ENCODE measurements at regions not wholly inside any gene's neighbourhood (a gene's known extent, or its start where the extent isn't known, plus 50 kb on each side); places are given as distances from the start of the nearest gene placed in this dataset.

GRCh38 chr9:2243666-2244555 lies 228.8 kb downstream of the SMARCA2 start:
- Mint-ChIP-seq H3K4me3 (ENCODE audit: unreplicated experiment) (no peak overlapping the region), H3K4me1 (ENCODE audit: low read depth, unreplicated experiment) (peaks cover 14% of the 10 kb centered on the region), H3K9me3 (ENCODE audit: unreplicated experiment) (peaks cover 1% of the 10 kb centered on the region), H3K27me3 (ENCODE audit: unreplicated experiment) (no peaks in the 10 kb centered on the region), H3K27ac (ENCODE audit: unreplicated experiment) (no peak overlapping the region), H3K36me3 (ENCODE audit: unreplicated experiment) (no peaks in the 10 kb centered on the region)
- DNase-seq, result no peak
- TF ChIP-seq CTCF (IDR thresholded peaks at IDR 0.05; ENCODE audit: partially characterized antibody, unreplicated experiment), result no peak

GRCh38 chr9:2247340-2247739 lies 232.2 kb downstream of the SMARCA2 start:
- Mint-ChIP-seq H3K4me3 (ENCODE audit: unreplicated experiment) (no peak overlapping the region), H3K27me3 (ENCODE audit: unreplicated experiment) (no peaks in the 10 kb centered on the region), H3K36me3 (ENCODE audit: unreplicated experiment) (peaks cover 1% of the 10 kb centered on the region), H3K27ac (ENCODE audit: unreplicated experiment) (no peak overlapping the region), H3K4me1 (ENCODE audit: low read depth, unreplicated experiment) (peaks cover 7% of the 10 kb centered on the region), H3K9me3 (ENCODE audit: unreplicated experiment) (no peaks in the 10 kb centered on the region)
- TF ChIP-seq CTCF (IDR thresholded peaks at IDR 0.05; ENCODE audit: partially characterized antibody, unreplicated experiment), result no peak
- DNase-seq, result no peak

GRCh38 chr9:2248768-2249265 lies 233.7 kb downstream of the SMARCA2 start:
- H3K36me3 Mint-ChIP-seq (ENCODE audit: unreplicated experiment), result peaks cover 7% of the 10 kb centered on the region
- peaks cover 4% of the 10 kb centered on the region for H3K9me3 Mint-ChIP-seq (ENCODE audit: unreplicated experiment)
- H3K4me3 Mint-ChIP-seq (ENCODE audit: unreplicated experiment), result no peak overlapping the region
- H3K4me1 Mint-ChIP-seq (ENCODE audit: low read depth, unreplicated experiment), result no peaks in the 10 kb centered on the region
- no peak overlapping the region for H3K27ac Mint-ChIP-seq (ENCODE audit: unreplicated experiment)
- DNase-seq, result no peak
- no peak for TF ChIP-seq CTCF (IDR thresholded peaks at IDR 0.05; ENCODE audit: partially characterized antibody, unreplicated experiment)
- no peaks in the 10 kb centered on the region for H3K27me3 Mint-ChIP-seq (ENCODE audit: unreplicated experiment)

- no peak for DNase-seq
- TF ChIP-seq CTCF (IDR thresholded peaks at IDR 0.05; ENCODE audit: partially characterized antibody, unreplicated experiment), result no peak
- no peak overlapping the region for H3K4me3 Mint-ChIP-seq (ENCODE audit: unreplicated experiment)
Measured at GRCh38 chr9:2253636-2254580, 238.8 kb downstream of the SMARCA2 start.

More at GRCh38 chr9:2253636-2254580, 238.8 kb downstream of the SMARCA2 start:
- no peaks in the 10 kb centered on the region for H3K27me3 Mint-ChIP-seq (ENCODE audit: unreplicated experiment)
- peaks cover 10% of the 10 kb centered on the region for H3K4me1 Mint-ChIP-seq (ENCODE audit: low read depth, unreplicated experiment)
- peaks cover 7% of the 10 kb centered on the region for H3K36me3 Mint-ChIP-seq (ENCODE audit: unreplicated experiment)
- H3K9me3 Mint-ChIP-seq (ENCODE audit: unreplicated experiment), result peaks cover 7% of the 10 kb centered on the region
- H3K27ac Mint-ChIP-seq (ENCODE audit: unreplicated experiment), result no peak overlapping the region

Data from glutamatergic neuron (in vitro differentiated cells).